Adrenal gland (tissue), 9 donors: ENCODE measurements at regions not wholly inside any gene's neighbourhood (a gene's known extent, or its start where the extent isn't known, plus 50 kb on each side); places are given as distances from the start of the nearest gene placed in this dataset.

Experiments
- DNase-seq, 7 donors: peaks; one replicate each; pipeline ENCODE4 v3.0.0-alpha.2; 2019 to 2020
- H3K27ac ChIP-seq, 5 donors: fragments of 200-600 bp; sonication (generic) in 4 of 5; 1 replicate in 3 of 5; 2 replicates in 2 of 5; pipeline versions ENCODE4 v1.5.1 to v1.8.0; 2016 to 2020; ENCODE audit warnings: mild to moderate bottlenecking in 1 of 5
- H3K27me3 ChIP-seq: fragments of 200-600 bp; 2 replicates; pipeline ENCODE4 v1.8.0; 2021
- H3K36me3 ChIP-seq, 2 donors: fragments of 200-600 bp; replicated peaks in 1 of 2; 1 replicate in 1 of 2; 2 replicates in 1 of 2; pipeline versions ENCODE4 v1.5.1 to v1.8.0; 2018 to 2022
- H3K4me1 ChIP-seq, 2 donors: fragments of 200-600 bp; replicated peaks in 1 of 2; 1 replicate in 1 of 2; 2 replicates in 1 of 2; pipeline versions ENCODE4 v1.5.1 to v1.8.0; 2018 to 2021
- H3K4me3 ChIP-seq, 4 donors: fragments of 200-600 bp; sonication (generic) in 3 of 4; one replicate each; pipeline ENCODE4 v1.5.1; 2016 to 2018
- H3K9me3 ChIP-seq, 3 donors: fragments of 200-600 bp; sonication (generic) in 1 of 3; replicated peaks in 1 of 3; 1 replicate in 2 of 3; 2 replicates in 1 of 3; pipeline versions ENCODE4 v1.5.1 to v1.8.0; 2016 to 2021
- POLR2A ChIP-seq, 2 donors: fragments of 450-650 bp; IDR thresholded peaks; one replicate each; pipeline ENCODE4 v1.6.1; 2017; ENCODE audit warnings: antibody characterized with exemption in 2 of 2, mild to moderate bottlenecking in 2 of 2, moderate library complexity in 1 of 2
- WGBS, 4 donors: extraction: QIAGEN DNeasy Blood & Tissue Kit in 2 of 4; methylation state at CpG; one replicate each; pipeline versions ENCODE4 v1.1.5 to v1.1.7; 2013 to 2017; 5-methylcytosine and 5-hydroxymethylcytosine counted together
- intact Hi-C, 2 donors: fragments of 100-400 bp; cut with DNase I; formaldehyde crosslinking; loops; one replicate each; pipeline versions ENCODE4 v1.14.1 to v1.15.0; 2022 to 2023
- TF ChIP-seq, protein P1 (sequence below), 6 experiments: fragments of 450-650 bp in 4 of 6; fragments of 200-600 bp in 2 of 6; sonication (generic) in 1 of 6; IDR thresholded peaks; 1 replicate in 5 of 6; 2 replicates in 1 of 6; pipeline versions ENCODE4 v1.5.1 to v1.8.0; 2016 to 2021; ENCODE audit warnings: antibody characterized with exemption in 6 of 6, mild to moderate bottlenecking in 2 of 6, moderate library complexity in 1 of 6
- donor health status: healthy with polysubstance abuse.
- donor health status: Bipolar disorder and iron deficiency.
- donor health status: DM: yes; HTN: yes; CAD: no.
- donor health status: DM: no; HTN: no; CAD: no.
- donor health status: DM: no; HTN: no; CAD: no.

DNA sequence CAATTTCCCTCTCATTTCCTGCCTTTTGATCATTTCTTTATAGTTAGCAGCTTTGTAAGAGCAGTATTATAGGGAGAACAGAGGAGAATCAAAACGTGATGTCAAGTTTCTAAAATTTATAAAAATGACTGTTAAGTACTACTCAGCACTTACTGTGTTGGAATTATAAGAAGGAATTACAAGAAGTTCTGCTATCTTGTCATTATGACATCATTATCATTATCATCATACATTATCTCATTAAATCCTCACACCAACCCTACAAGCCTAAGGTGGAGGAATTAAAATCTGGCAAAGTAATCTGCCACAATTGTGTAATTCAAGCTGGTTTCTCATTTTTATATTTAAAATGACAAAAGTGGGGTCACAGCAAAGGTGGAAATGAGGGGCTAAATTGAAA, 316.2 kb upstream of the CD180 start:
- DNase-seq: no peak
- Histone ChIP-seq H3K4me1 (no peaks in the 10 kb centered on the region), H3K4me3 (no peak overlapping the region), H3K27ac (no peak overlapping the region), H3K27me3 (peaks cover 3% of the 10 kb centered on the region), H3K36me3 (no peaks in the 10 kb centered on the region), H3K9me3 (no peaks in the 10 kb centered on the region)
- intact Hi-C loops: no loop called here
- WGBS, 4 donors: 74 to 86% (median 78%) methylated on average over 1 of the region's 1 CpG
- TF ChIP-seq, protein P1, sequence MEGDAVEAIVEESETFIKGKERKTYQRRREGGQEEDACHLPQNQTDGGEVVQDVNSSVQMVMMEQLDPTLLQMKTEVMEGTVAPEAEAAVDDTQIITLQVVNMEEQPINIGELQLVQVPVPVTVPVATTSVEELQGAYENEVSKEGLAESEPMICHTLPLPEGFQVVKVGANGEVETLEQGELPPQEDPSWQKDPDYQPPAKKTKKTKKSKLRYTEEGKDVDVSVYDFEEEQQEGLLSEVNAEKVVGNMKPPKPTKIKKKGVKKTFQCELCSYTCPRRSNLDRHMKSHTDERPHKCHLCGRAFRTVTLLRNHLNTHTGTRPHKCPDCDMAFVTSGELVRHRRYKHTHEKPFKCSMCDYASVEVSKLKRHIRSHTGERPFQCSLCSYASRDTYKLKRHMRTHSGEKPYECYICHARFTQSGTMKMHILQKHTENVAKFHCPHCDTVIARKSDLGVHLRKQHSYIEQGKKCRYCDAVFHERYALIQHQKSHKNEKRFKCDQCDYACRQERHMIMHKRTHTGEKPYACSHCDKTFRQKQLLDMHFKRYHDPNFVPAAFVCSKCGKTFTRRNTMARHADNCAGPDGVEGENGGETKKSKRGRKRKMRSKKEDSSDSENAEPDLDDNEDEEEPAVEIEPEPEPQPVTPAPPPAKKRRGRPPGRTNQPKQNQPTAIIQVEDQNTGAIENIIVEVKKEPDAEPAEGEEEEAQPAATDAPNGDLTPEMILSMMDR (IDR thresholded peaks at IDR 0.05): no peak
- no peak for TF ChIP-seq POLR2A (IDR thresholded peaks at IDR 0.05)

DNA sequence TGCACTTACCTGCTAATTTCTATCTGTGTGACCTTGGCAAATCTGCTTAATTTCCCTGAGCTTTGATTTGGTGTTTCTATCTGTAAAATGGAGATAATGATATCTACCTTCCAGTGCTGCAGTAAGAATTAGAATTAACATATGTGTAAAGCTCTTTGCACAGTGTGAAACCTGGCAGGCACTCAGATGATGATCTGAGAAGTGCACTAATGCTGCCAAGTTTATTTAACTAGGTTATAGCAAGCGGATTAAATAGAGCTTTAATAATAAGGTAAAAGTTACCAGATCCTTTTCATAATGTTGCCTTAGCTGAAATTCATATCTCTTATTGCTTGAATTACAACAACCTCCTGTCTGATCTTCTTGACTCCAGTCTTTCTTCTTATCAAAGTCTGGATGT, 315.3 kb upstream of the CD180 start:
- H3K4me1 ChIP-seq: no peaks in the 10 kb centered on the region
- DNase-seq: no peak
- intact Hi-C loops: no loop called here
- H3K27ac ChIP-seq: no peak overlapping the region
- TF ChIP-seq, protein P1 (IDR thresholded peaks at IDR 0.05): no peak
- TF ChIP-seq POLR2A (IDR thresholded peaks at IDR 0.05): no peak
- H3K9me3 ChIP-seq: no peaks in the 10 kb centered on the region
- whole genome bisulfite sequencing, 4 donors: 74 to 83% (median 77%) methylated on average over 1 of the region's 1 CpG
- H3K36me3 ChIP-seq: no peaks in the 10 kb centered on the region
- no peak overlapping the region for H3K4me3 ChIP-seq
- H3K27me3 ChIP-seq: peaks cover 3% of the 10 kb centered on the region

DNA sequence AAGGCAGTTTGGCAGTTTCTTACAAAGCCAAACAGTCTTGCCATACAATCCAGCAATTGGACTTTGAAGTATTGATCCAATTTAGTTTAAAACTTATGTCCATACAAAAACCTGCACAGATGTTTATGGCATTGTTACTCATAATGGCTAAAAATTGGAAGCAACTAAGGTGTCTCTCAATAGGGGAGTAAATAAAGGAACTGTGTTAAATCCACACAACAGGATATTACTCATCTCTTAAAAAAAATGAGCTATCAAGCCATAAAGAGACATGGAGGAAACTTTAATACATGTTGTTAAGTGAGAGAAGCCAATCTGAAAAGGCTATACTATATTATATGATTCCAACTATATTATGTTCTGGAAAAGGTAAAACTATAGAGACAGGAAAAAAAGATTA, 313.6 kb upstream of the CD180 start:
- no peaks in the 10 kb centered on the region for H3K4me1 ChIP-seq
- no peaks in the 10 kb centered on the region for H3K9me3 ChIP-seq
- no peaks in the 10 kb centered on the region for H3K36me3 ChIP-seq
- peaks cover 11% of the 10 kb centered on the region for H3K27me3 ChIP-seq
- intact Hi-C loops: no loop called here
- DNase-seq: no peak
- no peak overlapping the region for H3K4me3 ChIP-seq
- no peak overlapping the region for H3K27ac ChIP-seq
- TF ChIP-seq, protein P1 (IDR thresholded peaks at IDR 0.05): no peak
- no peak for TF ChIP-seq POLR2A (IDR thresholded peaks at IDR 0.05)

DNA sequence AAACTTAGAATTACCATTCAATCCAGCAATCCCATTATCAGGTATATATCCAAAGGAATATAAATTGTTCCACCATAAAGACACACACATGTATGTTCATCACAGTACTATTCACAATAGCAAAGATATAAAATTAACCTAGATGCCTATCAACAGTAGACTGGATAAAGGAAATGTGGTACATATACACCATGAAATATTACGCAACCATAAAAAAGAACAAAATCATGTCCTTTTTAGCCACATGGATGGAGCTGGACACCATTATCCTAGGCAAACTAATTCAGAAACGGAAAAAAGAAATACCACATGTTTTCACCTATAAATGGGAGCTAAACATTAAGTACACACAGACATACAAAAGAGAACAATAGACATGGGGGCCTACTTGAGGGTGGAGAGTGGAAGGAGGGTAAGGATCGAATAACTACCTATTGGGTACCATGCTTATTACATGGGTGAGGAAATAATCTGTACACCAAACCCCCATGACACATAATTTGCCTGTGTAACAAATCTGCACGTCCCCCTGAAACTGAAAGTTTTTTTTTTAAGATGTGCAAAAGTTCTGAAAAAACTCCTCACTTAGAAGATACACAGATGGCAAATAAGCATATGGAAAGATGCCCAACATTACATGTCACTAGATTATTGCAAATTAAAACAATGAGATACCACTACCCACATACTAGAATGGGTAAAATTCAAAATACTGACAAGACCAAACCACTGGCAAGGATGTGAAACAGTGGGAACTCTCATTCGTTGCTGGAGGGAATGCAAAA, 313.0 kb upstream of the CD180 start:
- no peak for DNase-seq
- Histone ChIP-seq H3K4me3 (no peak overlapping the region), H3K27me3 (peaks cover 11% of the 10 kb centered on the region), H3K27ac (no peak overlapping the region), H3K36me3 (no peaks in the 10 kb centered on the region), H3K4me1 (no peaks in the 10 kb centered on the region), H3K9me3 (no peaks in the 10 kb centered on the region)
- TF ChIP-seq POLR2A (IDR thresholded peaks at IDR 0.05): no peak
- TF ChIP-seq, protein P1 (IDR thresholded peaks at IDR 0.05): no peak
- intact Hi-C loops: no loop called here
- WGBS, 4 donors: 57 to 79% (median 68%) methylated on average over 5 of the region's 5 CpGs
